ENCODE measurements at regions not wholly inside any gene's neighbourhood (a gene's known extent, or its start where the extent isn't known, plus 50 kb on each side); places are given as distances from the start of the nearest gene placed in this dataset.

DNA sequence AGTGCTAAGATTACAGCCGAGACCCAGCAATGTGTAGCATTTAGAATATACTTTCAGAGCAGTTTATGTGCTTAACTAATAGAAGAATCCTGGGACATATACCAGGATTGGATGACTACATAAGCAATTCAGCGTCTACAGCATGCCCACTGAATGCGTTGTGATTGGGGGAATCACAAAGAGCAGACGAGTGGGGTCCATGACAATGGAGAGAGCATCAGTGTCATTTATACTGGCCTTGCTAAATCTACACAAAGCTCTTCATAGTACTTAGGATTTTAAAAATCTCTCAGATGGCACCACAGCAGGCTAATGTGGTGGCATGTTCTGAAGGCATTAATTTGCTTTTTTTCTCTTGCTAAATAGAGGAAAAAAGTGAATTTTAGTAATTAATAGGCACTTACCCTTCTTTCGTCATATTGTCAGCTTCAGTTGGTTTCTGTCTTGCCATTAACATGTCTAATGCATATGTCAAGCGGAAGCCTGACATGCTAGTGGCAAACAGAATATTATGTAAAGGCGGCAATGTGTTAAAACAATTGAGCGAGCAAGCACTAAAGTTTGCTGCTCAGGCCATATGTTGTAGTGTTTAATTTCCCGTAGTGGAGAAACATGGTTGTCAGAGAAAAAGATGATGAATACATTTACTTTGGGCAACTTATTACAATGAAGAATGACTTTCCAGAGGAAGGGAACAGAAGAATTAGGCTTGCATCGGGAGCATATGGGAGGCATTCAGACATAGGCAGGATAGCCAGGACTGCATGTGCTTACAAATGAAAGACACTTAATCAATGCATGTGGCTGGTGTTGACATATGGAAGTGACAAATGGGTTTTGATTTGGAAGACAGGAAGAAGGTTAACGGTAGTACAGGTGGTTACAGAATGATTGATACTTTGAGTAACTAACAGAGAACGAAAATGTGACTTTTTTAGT is 145.2 kb downstream of the ICOS start:
- TF ChIP-seq, protein P1, sequence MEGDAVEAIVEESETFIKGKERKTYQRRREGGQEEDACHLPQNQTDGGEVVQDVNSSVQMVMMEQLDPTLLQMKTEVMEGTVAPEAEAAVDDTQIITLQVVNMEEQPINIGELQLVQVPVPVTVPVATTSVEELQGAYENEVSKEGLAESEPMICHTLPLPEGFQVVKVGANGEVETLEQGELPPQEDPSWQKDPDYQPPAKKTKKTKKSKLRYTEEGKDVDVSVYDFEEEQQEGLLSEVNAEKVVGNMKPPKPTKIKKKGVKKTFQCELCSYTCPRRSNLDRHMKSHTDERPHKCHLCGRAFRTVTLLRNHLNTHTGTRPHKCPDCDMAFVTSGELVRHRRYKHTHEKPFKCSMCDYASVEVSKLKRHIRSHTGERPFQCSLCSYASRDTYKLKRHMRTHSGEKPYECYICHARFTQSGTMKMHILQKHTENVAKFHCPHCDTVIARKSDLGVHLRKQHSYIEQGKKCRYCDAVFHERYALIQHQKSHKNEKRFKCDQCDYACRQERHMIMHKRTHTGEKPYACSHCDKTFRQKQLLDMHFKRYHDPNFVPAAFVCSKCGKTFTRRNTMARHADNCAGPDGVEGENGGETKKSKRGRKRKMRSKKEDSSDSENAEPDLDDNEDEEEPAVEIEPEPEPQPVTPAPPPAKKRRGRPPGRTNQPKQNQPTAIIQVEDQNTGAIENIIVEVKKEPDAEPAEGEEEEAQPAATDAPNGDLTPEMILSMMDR (IDR thresholded peaks at IDR 0.05; ENCODE audit: low read length) = no peak
- no peak for TF ChIP-seq EZH2 (optimal IDR thresholded peaks at IDR 0.05; ENCODE audit: low read depth, low read length)
